Pancreas (tissue), 10 donors: ENCODE measurements at regions not wholly inside any gene's neighbourhood (a gene's known extent, or its start where the extent isn't known, plus 50 kb on each side); places are given as distances from the start of the nearest gene placed in this dataset.
"Not testable (repeated sequence)": the region's sequence is repeated elsewhere in the genome, so short reads cannot be mapped to it uniquely, and the experiment has no call there.

Experiments used
- ATAC-seq, 4 donors: fragments of 200-7000 bp; cut with Tn5 transposase; one replicate each; pipeline versions ENCODE4 v1.8.0 to v1.9.1; 2020; ENCODE audit warnings: mild to moderate bottlenecking in 4 of 4, moderate library complexity in 4 of 4
- DNase-seq, 6 donors: peaks; one replicate each; pipeline ENCODE4 v3.0.0-alpha.2; 2020
- FAIRE-seq: peaks from 2 replicates; lab custom pipeline; 2012; peaks lifted over from hg19 to GRCh38; lab: Jason Lieb, UNC
- H3K27ac ChIP-seq, 4 donors: fragments of 200-600 bp; sonication (generic); 1 replicate in 3 of 4; 2 replicates in 1 of 4; pipeline versions ENCODE4 v1.5.0 to v1.8.0; 2020
- H3K27me3 ChIP-seq, 4 donors: fragments of 200-600 bp; one replicate each; pipeline ENCODE4 v1.8.0; 2021
- H3K36me3 ChIP-seq, 3 donors: fragments of 200-600 bp; sonication (generic) in 1 of 3; one replicate each; pipeline versions ENCODE4 v1.5.0 to v1.8.0; 2020 to 2021
- H3K4me1 ChIP-seq, 3 donors: fragments of 200-600 bp; one replicate each; pipeline ENCODE4 v1.8.0; 2021
- H3K4me3 ChIP-seq, 4 donors: fragments of 200-600 bp; sonication (generic) in 2 of 4; one replicate each; pipeline versions ENCODE4 v1.5.0 to v1.8.0; 2020 to 2021
- H3K9me3 ChIP-seq, 4 donors: fragments of 200-600 bp; one replicate each; pipeline ENCODE4 v1.8.0; 2021
- CTCF ChIP-seq, 4 donors: fragments of 200-600 bp; sonication (generic) in 3 of 4; IDR thresholded peaks; one replicate each; pipeline versions ENCODE4 v1.5.0 to v1.8.0; 2021; ENCODE audit warnings: antibody characterized with exemption in 4 of 4
- WGBS, 2 donors: extraction: QIAGEN DNeasy Blood & Tissue Kit; methylation state at CpG; one replicate each; pipeline ENCODE4 v1.1.7; 2013; 5-methylcytosine and 5-hydroxymethylcytosine counted together
- intact Hi-C, 3 donors: fragments of 100-400 bp; cut with DNase I; formaldehyde crosslinking; loops; one replicate each; pipeline versions ENCODE4 v1.11.1 to v1.14.2; 2022
- donor health status: healthy with polysubstance abuse.
- donor health status: DM: no; HTN: no; CAD: no; lungs with moderate emphysema.
- donor health status: DM: no; HTN: no; CAD: no.
- donor health status: control.
- donor health status: control.
- donor health status: Bipolar disorder and iron deficiency.
- donor health status: DM: yes; HTN: yes; CAD: no.
- donor health status: DM: no; HTN: no; CAD: no.
- donor health status: DM: no; HTN: no; CAD: no.
- donor health status: DM: yes; HTN: yes; CAD: no.

GRCh38 chr20:4626228-4626627 lies 60.0 kb upstream of the PRNP start:
- WGBS, 2 donors, result 63 to 78% methylated on average over 4 of the region's 4 CpGs
- Histone ChIP-seq H3K36me3 (no peaks in the 10 kb centered on the region), H3K4me3 (no peak overlapping the region), H3K27ac (no peak overlapping the region), H3K27me3 (no peaks in the 10 kb centered on the region), H3K9me3 (no peaks in the 10 kb centered on the region), H3K4me1 (no peaks in the 10 kb centered on the region)
- FAIRE-seq, result no peak
- no peak for ATAC-seq
- no peak for TF ChIP-seq CTCF (IDR thresholded peaks at IDR 0.05)
- intact Hi-C loops, result no loop called here
- DNase-seq, result no peak

- intact Hi-C loops, result no loop called here
- WGBS, 2 donors, result 77 to 82% methylated on average over 5 of the region's 5 CpGs
- TF ChIP-seq CTCF (IDR thresholded peaks at IDR 0.05), result no peak
- DNase-seq (no peak), ATAC-seq (no peak), FAIRE-seq (no peak)
- Histone ChIP-seq H3K4me3 (no peak overlapping the region), H3K36me3 (no peaks in the 10 kb centered on the region), H3K27me3 (no peaks in the 10 kb centered on the region), H3K9me3 (no peaks in the 10 kb centered on the region), H3K27ac (no peak overlapping the region), H3K4me1 (no peaks in the 10 kb centered on the region)
These were observed 60.6 kb upstream of the PRNP start for GRCh38 chr20:4625687-4626086.

- H3K36me3 ChIP-seq, H3K4me1 ChIP-seq, H3K27ac ChIP-seq, intact Hi-C loops, DNase-seq, ATAC-seq, H3K4me3 ChIP-seq, H3K9me3 ChIP-seq, FAIRE-seq, H3K27me3 ChIP-seq: not testable (repeated sequence)
- 60 to 68% methylated on average over 11 of the region's 11 CpGs for WGBS, 2 donors
These were observed 61.5 kb upstream of the PRNP start for GRCh38 chr20:4624675-4625336.

- H3K27ac ChIP-seq, H3K36me3 ChIP-seq, ATAC-seq, intact Hi-C loops, H3K27me3 ChIP-seq, DNase-seq, H3K4me1 ChIP-seq, H3K4me3 ChIP-seq, H3K9me3 ChIP-seq, FAIRE-seq: not testable (repeated sequence)
- WGBS, 2 donors, result 77 to 91% methylated on average over 4 of the region's 4 CpGs
These were observed 67.1 kb upstream of the PRNP start for GRCh38 chr20:4619144-4619543.

- TF ChIP-seq CTCF (IDR thresholded peaks at IDR 0.05), result no peak
These were observed 68.8 kb upstream of the PRNP start for GRCh38 chr20:4617484-4617883.

GRCh38 chr20:4617019-4617418 lies 69.2 kb upstream of the PRNP start:
- DNase-seq (no peak), FAIRE-seq (no peak), ATAC-seq (no peak)
- no peaks in the 10 kb centered on the region for H3K9me3 ChIP-seq
- TF ChIP-seq CTCF (IDR thresholded peaks at IDR 0.05), result no peak
- H3K4me1 ChIP-seq, result no peaks in the 10 kb centered on the region
- H3K36me3 ChIP-seq, result no peaks in the 10 kb centered on the region
- H3K27me3 ChIP-seq, result no peaks in the 10 kb centered on the region
- H3K4me3 ChIP-seq, result no peak overlapping the region
- no peak overlapping the region for H3K27ac ChIP-seq
- intact Hi-C loops, result no loop called here
- 79 to 80% methylated on average over 2 of the region's 2 CpGs for WGBS, 2 donors

More at GRCh38 chr20:4617484-4617883, 68.8 kb upstream of the PRNP start:
- ATAC-seq, result no peak
- no peak overlapping the region for H3K4me3 ChIP-seq
- no peaks in the 10 kb centered on the region for H3K4me1 ChIP-seq
- intact Hi-C loops, result no loop called here
- H3K9me3 ChIP-seq, result no peaks in the 10 kb centered on the region
- no peaks in the 10 kb centered on the region for H3K27me3 ChIP-seq
- WGBS, 2 donors, result 64 to 66% methylated on average over 6 of the region's 6 CpGs
- H3K36me3 ChIP-seq, result no peaks in the 10 kb centered on the region
- no peak overlapping the region for H3K27ac ChIP-seq
- no peak for DNase-seq
- no peak for FAIRE-seq
